ENCODE measurements at regions not wholly inside any gene's neighbourhood (a gene's known extent, or its start where the extent isn't known, plus 50 kb on each side); places are given as distances from the start of the nearest gene placed in this dataset.
"Not testable (repeated sequence)": the region's sequence is repeated elsewhere in the genome, so short reads cannot be mapped to it uniquely, and the experiment has no call there.

- CTCF ChIA-PET = no interaction called here
- H3K27ac Mint-ChIP-seq = no peak overlapping the region
Observed at GRCh38 chr5:163730206-163730756, 224.9 kb downstream of the MAT2B start.

GRCh38 chr5:163731256-163731655 lies 225.8 kb downstream of the MAT2B start:
- no peak for DNase-seq
- ChIA-PET POLR2A (no interaction called here), CTCF (no interaction called here)
- H3K4me3 Mint-ChIP-seq = no peak overlapping the region
- no peak overlapping the region for H3K27ac Mint-ChIP-seq
- no peaks in the 10 kb centered on the region for H3K27me3 Mint-ChIP-seq (ENCODE audit: low read depth)
- ATAC-seq = no peak
- H3K4me1 Mint-ChIP-seq (ENCODE audit: low read depth) = no peaks in the 10 kb centered on the region
- H3K36me3 Mint-ChIP-seq (ENCODE audit: low read depth) = no peaks in the 10 kb centered on the region
- H3K9me3 Mint-ChIP-seq (ENCODE audit: insufficient read depth) = no peaks in the 10 kb centered on the region

More at GRCh38 chr5:163730206-163730756, 224.9 kb downstream of the MAT2B start:
- no peak for DNase-seq
- POLR2A ChIA-PET = no interaction called here
- no peaks in the 10 kb centered on the region for H3K4me1 Mint-ChIP-seq (ENCODE audit: low read depth)
- no peak overlapping the region for H3K4me3 Mint-ChIP-seq
- no peaks in the 10 kb centered on the region for H3K27me3 Mint-ChIP-seq (ENCODE audit: low read depth)
- H3K9me3 Mint-ChIP-seq (ENCODE audit: insufficient read depth) = no peaks in the 10 kb centered on the region
- no peaks in the 10 kb centered on the region for H3K36me3 Mint-ChIP-seq (ENCODE audit: low read depth)
- ATAC-seq = no peak

GRCh38 chr5:163735069-163735468 lies 229.7 kb downstream of the MAT2B start:
- H3K4me3 Mint-ChIP-seq = no peak overlapping the region
- ATAC-seq (no peak), DNase-seq (no peak)
- no peaks in the 10 kb centered on the region for H3K9me3 Mint-ChIP-seq (ENCODE audit: insufficient read depth)
- H3K36me3 Mint-ChIP-seq (ENCODE audit: low read depth) = no peaks in the 10 kb centered on the region
- ChIA-PET CTCF (no interaction called here), POLR2A (no interaction called here)
- no peaks in the 10 kb centered on the region for H3K4me1 Mint-ChIP-seq (ENCODE audit: low read depth)
- no peak overlapping the region for H3K27ac Mint-ChIP-seq
- no peaks in the 10 kb centered on the region for H3K27me3 Mint-ChIP-seq (ENCODE audit: low read depth)

- peaks cover 4% of the 10 kb centered on the region for H3K9me3 Mint-ChIP-seq (ENCODE audit: insufficient read depth)
- H3K27me3 Mint-ChIP-seq (ENCODE audit: low read depth) = no peaks in the 10 kb centered on the region
- H3K27ac Mint-ChIP-seq = no peak overlapping the region
- no peaks in the 10 kb centered on the region for H3K36me3 Mint-ChIP-seq (ENCODE audit: low read depth)
- ATAC-seq = no peak
- no peak overlapping the region for H3K4me3 Mint-ChIP-seq
- no peak for DNase-seq
- no peaks in the 10 kb centered on the region for H3K4me1 Mint-ChIP-seq (ENCODE audit: low read depth)
- CTCF ChIA-PET = no interaction called here
- POLR2A ChIA-PET = no interaction called here
Observed at GRCh38 chr5:163747586-163747985, 242.2 kb downstream of the MAT2B start.

GRCh38 chr5:163748934-163749333 lies 243.5 kb downstream of the MAT2B start:
- Mint-ChIP-seq H3K27ac (no peak overlapping the region), H3K9me3 (ENCODE audit: insufficient read depth) (peaks cover 4% of the 10 kb centered on the region), H3K4me3 (no peak overlapping the region), H3K36me3 (ENCODE audit: low read depth) (no peaks in the 10 kb centered on the region), H3K4me1 (ENCODE audit: low read depth) (no peaks in the 10 kb centered on the region), H3K27me3 (ENCODE audit: low read depth) (no peaks in the 10 kb centered on the region)
- ChIA-PET POLR2A (no interaction called here), CTCF (no interaction called here)
- no peak for DNase-seq
- no peak for ATAC-seq

GRCh38 chr5:163750415-163750814 lies 245.0 kb downstream of the MAT2B start:
- POLR2A ChIA-PET; H3K27me3 Mint-ChIP-seq (ENCODE audit: low read depth); DNase-seq; H3K4me3 Mint-ChIP-seq; ATAC-seq; CTCF ChIA-PET; H3K27ac Mint-ChIP-seq; H3K9me3 Mint-ChIP-seq (ENCODE audit: insufficient read depth); H3K4me1 Mint-ChIP-seq (ENCODE audit: low read depth); H3K36me3 Mint-ChIP-seq (ENCODE audit: low read depth): not testable (repeated sequence)

- Mint-ChIP-seq H3K4me3 (no peak overlapping the region), H3K27me3 (ENCODE audit: low read depth) (no peaks in the 10 kb centered on the region), H3K9me3 (ENCODE audit: insufficient read depth) (no peaks in the 10 kb centered on the region), H3K4me1 (ENCODE audit: low read depth) (no peaks in the 10 kb centered on the region), H3K36me3 (ENCODE audit: low read depth) (no peaks in the 10 kb centered on the region), H3K27ac (no peak overlapping the region)
- ChIA-PET POLR2A (no interaction called here), CTCF (no interaction called here)
- ATAC-seq (no peak), DNase-seq (no peak)
Observed at GRCh38 chr5:163755505-163755904, 250.1 kb downstream of the MAT2B start.

GRCh38 chr5:163756170-163756569 lies 250.8 kb downstream of the MAT2B start:
- DNase-seq = no peak
- H3K27me3 Mint-ChIP-seq (ENCODE audit: low read depth) = no peaks in the 10 kb centered on the region
- H3K4me1 Mint-ChIP-seq (ENCODE audit: low read depth) = no peaks in the 10 kb centered on the region
- H3K4me3 Mint-ChIP-seq = no peak overlapping the region
- CTCF ChIA-PET = no interaction called here
- no peaks in the 10 kb centered on the region for H3K9me3 Mint-ChIP-seq (ENCODE audit: insufficient read depth)
- H3K36me3 Mint-ChIP-seq (ENCODE audit: low read depth) = no peaks in the 10 kb centered on the region
- ATAC-seq = no peak
- POLR2A ChIA-PET = no interaction called here
- H3K27ac Mint-ChIP-seq = no peak overlapping the region

GRCh38 chr5:163757344-163757743 lies 251.9 kb downstream of the MAT2B start:
- ChIA-PET POLR2A (no interaction called here), CTCF (no interaction called here)
- no peaks in the 10 kb centered on the region for H3K36me3 Mint-ChIP-seq (ENCODE audit: low read depth)
- H3K9me3 Mint-ChIP-seq (ENCODE audit: insufficient read depth) = no peaks in the 10 kb centered on the region
- DNase-seq (no peak), ATAC-seq (no peak)
- no peaks in the 10 kb centered on the region for H3K4me1 Mint-ChIP-seq (ENCODE audit: low read depth)
- no peak overlapping the region for H3K4me3 Mint-ChIP-seq
- no peak overlapping the region for H3K27ac Mint-ChIP-seq
- H3K27me3 Mint-ChIP-seq (ENCODE audit: low read depth) = no peaks in the 10 kb centered on the region

- Mint-ChIP-seq H3K27ac (no peak overlapping the region), H3K9me3 (ENCODE audit: insufficient read depth) (no peaks in the 10 kb centered on the region), H3K36me3 (ENCODE audit: low read depth) (no peaks in the 10 kb centered on the region), H3K4me3 (no peak overlapping the region), H3K27me3 (ENCODE audit: low read depth) (no peaks in the 10 kb centered on the region), H3K4me1 (ENCODE audit: low read depth) (no peaks in the 10 kb centered on the region)
- no peak for DNase-seq
- ChIA-PET POLR2A (no interaction called here), CTCF (no interaction called here)
- no peak for ATAC-seq
Observed at GRCh38 chr5:163758283-163758711, 252.9 kb downstream of the MAT2B start.

- H3K27ac Mint-ChIP-seq = no peak overlapping the region
- no peak overlapping the region for H3K4me3 Mint-ChIP-seq
- DNase-seq = no peak
- CTCF ChIA-PET = no interaction called here
- H3K9me3 Mint-ChIP-seq (ENCODE audit: insufficient read depth) = no peaks in the 10 kb centered on the region
- no peaks in the 10 kb centered on the region for H3K36me3 Mint-ChIP-seq (ENCODE audit: low read depth)
- ATAC-seq = no peak
- POLR2A ChIA-PET = no interaction called here
- no peaks in the 10 kb centered on the region for H3K4me1 Mint-ChIP-seq (ENCODE audit: low read depth)
- H3K27me3 Mint-ChIP-seq (ENCODE audit: low read depth) = no peaks in the 10 kb centered on the region
Observed at GRCh38 chr5:163759000-163759704, 253.7 kb downstream of the MAT2B start.

- no peak overlapping the region for H3K27ac Mint-ChIP-seq
- H3K9me3 Mint-ChIP-seq (ENCODE audit: insufficient read depth) = no peaks in the 10 kb centered on the region
- no peak for ATAC-seq
- H3K27me3 Mint-ChIP-seq (ENCODE audit: low read depth) = no peaks in the 10 kb centered on the region
- no peaks in the 10 kb centered on the region for H3K4me1 Mint-ChIP-seq (ENCODE audit: low read depth)
- ChIA-PET POLR2A (no interaction called here), CTCF (no interaction called here)
- no peak for DNase-seq
- H3K36me3 Mint-ChIP-seq (ENCODE audit: low read depth) = no peaks in the 10 kb centered on the region
- no peak overlapping the region for H3K4me3 Mint-ChIP-seq
Observed at GRCh38 chr5:163760498-163760897, 255.1 kb downstream of the MAT2B start.

Measured in activated CD8-positive, alpha-beta T cell treated with anti-CD3 and anti-CD28 coated beads, Interleukin-2, amount 10 ng/mL, durations not matched to agents 7 days and 5 days (primary cell).